CD14-positive monocyte (primary cell): ENCODE measurements at regions not wholly inside any gene's neighbourhood (a gene's known extent, or its start where the extent isn't known, plus 50 kb on each side); places are given as distances from the start of the nearest gene placed in this dataset.

Source experiments
- DNase-seq, 3 donors: peaks; one replicate each; pipeline ENCODE4 v3.0.0-alpha.2; 2011 to 2022
- H2AFZ ChIP-seq: 2 replicates; pipeline ENCODE4 v1.6.0; 2012; ENCODE audit warnings: mild to moderate bottlenecking, low read depth, low read length, inconsistent platforms; ENCODE audit not compliant: insufficient read depth, poor library complexity, severe bottlenecking
- H3K27ac ChIP-seq, 2 donors: 1 replicate in 1 of 2; 2 replicates in 1 of 2; pipeline ENCODE4 v1.5.1; 2012 to 2013; ENCODE audit warnings: low read length in 2 of 2, control low read depth in 1 of 2, inconsistent platforms in 1 of 2, low read depth in 1 of 2, mild to moderate bottlenecking in 1 of 2
- H3K27me3 ChIP-seq, 2 donors: one replicate each; pipeline versions ENCODE4 v1.6.0 to v1.6.1; 2011 to 2013; ENCODE audit warnings: low read length in 2 of 2; ENCODE audit not compliant: control insufficient read depth in 2 of 2, insufficient read depth in 2 of 2
- H3K36me3 ChIP-seq, 2 donors: replicated peaks in 1 of 2; 1 replicate in 1 of 2; 2 replicates in 1 of 2; pipeline versions ENCODE4 v1.5.1 to v1.6.1; 2012 to 2013; ENCODE audit warnings: low read length in 2 of 2, control low read depth in 1 of 2, inconsistent platforms in 1 of 2, mild to moderate bottlenecking in 1 of 2; ENCODE audit not compliant: insufficient read depth in 2 of 2, control insufficient read depth in 1 of 2
- H3K4me1 ChIP-seq, 2 donors: 1 replicate in 1 of 2; 2 replicates in 1 of 2; pipeline versions ENCODE4 v1.5.1 to v1.6.1; 2012 to 2013; ENCODE audit warnings: low read length in 2 of 2, control low read depth in 1 of 2, inconsistent platforms in 1 of 2, mild to moderate bottlenecking in 1 of 2, moderate library complexity in 1 of 2; ENCODE audit not compliant: insufficient read depth in 2 of 2, control insufficient read depth in 1 of 2
- H3K4me2 ChIP-seq: replicated peaks from 2 replicates; pipeline ENCODE3; 2012; ENCODE audit warnings: low read length, moderate library complexity, mild to moderate bottlenecking; ENCODE audit not compliant: poor library complexity, severe bottlenecking; ENCODE audit errors: extremely low read depth
- H3K4me3 ChIP-seq, 3 experiments: fragments of 200-600 bp in 1 of 3; sonication (generic) in 1 of 3; replicated peaks in 1 of 3; 1 replicate in 2 of 3; 2 replicates in 1 of 3; pipeline ENCODE4 v1.5.1; 2011 to 2013; ENCODE audit warnings: low read length in 3 of 3, mild to moderate bottlenecking in 3 of 3, control low read depth in 2 of 3, low read depth in 2 of 3, inconsistent platforms in 1 of 3, moderate library complexity in 1 of 3
- H3K79me2 ChIP-seq: 2 replicates; pipeline ENCODE4 v1.6.0; 2012; ENCODE audit warnings: mild to moderate bottlenecking, control low read depth, inconsistent platforms, low read length, moderate library complexity; ENCODE audit not compliant: insufficient read depth
- H3K9ac ChIP-seq: 2 replicates; pipeline ENCODE4 v1.6.0; 2017; ENCODE audit warnings: low read length, mild to moderate bottlenecking; ENCODE audit not compliant: insufficient read depth, poor library complexity, severe bottlenecking
- H3K9me3 ChIP-seq, 2 donors: replicated peaks in 1 of 2; 1 replicate in 1 of 2; 2 replicates in 1 of 2; pipeline versions ENCODE4 v1.5.1 to v1.6.1; 2012 to 2013; ENCODE audit warnings: low read length in 2 of 2, control low read depth in 1 of 2; ENCODE audit not compliant: control insufficient read depth in 1 of 2, insufficient read depth in 1 of 2
- H4K20me1 ChIP-seq: 2 replicates; pipeline ENCODE4 v1.6.0; 2012; ENCODE audit warnings: mild to moderate bottlenecking, low read length, control low read depth, moderate library complexity; ENCODE audit not compliant: insufficient read depth
- H3K27ac Mint-ChIP-seq, 7 donors: one replicate each; pipeline ENCODE4 v1.8.0; 2020; ENCODE audit warnings: mild to moderate bottlenecking in 7 of 7, mixed read lengths in 7 of 7, moderate library complexity in 6 of 7, inconsistent platforms in 2 of 7
- H3K27me3 Mint-ChIP-seq, 3 donors: one replicate each; pipeline ENCODE4 v1.8.0; 2021 to 2022; ENCODE audit warnings: low read depth in 3 of 3, mild to moderate bottlenecking in 3 of 3, mixed read lengths in 3 of 3, moderate library complexity in 3 of 3, inconsistent platforms in 1 of 3
- H3K36me3 Mint-ChIP-seq, 2 donors: one replicate each; pipeline ENCODE4 v1.8.0; 2020; ENCODE audit warnings: mixed read lengths in 2 of 2, inconsistent platforms in 1 of 2, mild to moderate bottlenecking in 1 of 2
- H3K4me1 Mint-ChIP-seq: one replicate; pipeline ENCODE4 v1.8.0; 2020; ENCODE audit warnings: mild to moderate bottlenecking, mixed read lengths
- H3K4me3 Mint-ChIP-seq, 2 donors: one replicate each; pipeline ENCODE4 v1.8.0; 2020; ENCODE audit warnings: mild to moderate bottlenecking in 2 of 2, mixed read lengths in 2 of 2, moderate library complexity in 1 of 2
- H3K9me3 Mint-ChIP-seq, 7 donors: one replicate each; pipeline ENCODE4 v1.8.0; 2020 to 2022; ENCODE audit warnings: mixed read lengths in 7 of 7, mild to moderate bottlenecking in 6 of 7, moderate library complexity in 6 of 7, inconsistent platforms in 2 of 7
- WGBS: methylation state at CpG from one replicate; pipeline ENCODE4 v1.1.5; 2013; ENCODE audit warnings: missing lambda C conversion rate; ENCODE audit not compliant: insufficient coverage; 5-methylcytosine and 5-hydroxymethylcytosine counted together
- intact Hi-C, 2 donors: fragments of 100-400 bp; cut with micrococcal nuclease; formaldehyde crosslinking; loops; one replicate each; pipeline versions ENCODE4 v1.15.0 to v1.15.1; 2023
- TF ChIP-seq, protein P1 (sequence below): fragments of 200-600 bp; IDR thresholded peaks from one replicate; pipeline ENCODE4 v1.8.0; 2022; ENCODE audit warnings: antibody characterized with exemption, mild to moderate bottlenecking

DNA sequence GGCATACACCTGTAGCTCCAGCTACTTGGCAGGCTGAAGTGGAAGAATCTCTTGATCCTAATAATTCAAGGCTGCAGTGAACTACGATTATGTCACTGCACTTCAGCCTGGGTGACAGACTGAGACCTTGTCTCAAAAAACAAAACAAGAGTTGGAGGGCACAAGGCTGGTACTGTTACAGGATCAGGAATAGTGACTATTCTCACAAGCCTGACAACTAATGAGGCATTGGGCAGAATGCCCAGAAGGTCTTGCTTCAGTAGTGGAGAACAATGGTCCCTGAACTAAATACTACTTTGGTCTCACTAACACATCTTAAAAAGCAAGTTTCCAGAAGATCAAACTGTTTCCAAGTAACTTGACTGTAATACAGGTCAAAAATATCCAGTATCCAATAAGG, 182.9 kb upstream of the RFX3 start:
- Histone ChIP-seq H3K9me3 (no peaks in the 10 kb centered on the region), H3K27ac (no peak overlapping the region), H2AFZ (no peak overlapping the region), H3K4me2 (no peak overlapping the region), H3K4me3 (no peak overlapping the region), H3K9ac (no peak overlapping the region), H3K36me3 (no peaks in the 10 kb centered on the region), H3K27me3 (no peaks in the 10 kb centered on the region), H4K20me1 (no peaks in the 10 kb centered on the region), H3K79me2 (no peaks in the 10 kb centered on the region), H3K4me1 (no peaks in the 10 kb centered on the region)
- DNase-seq = no peak
- Mint-ChIP-seq H3K27me3 (peaks cover 0 to 4% (median 0%) of the 10 kb centered on the region in 3 donors), H3K4me1 (no peaks in the 10 kb centered on the region), H3K9me3 (peaks cover 0 to 6% (median 3%) of the 10 kb centered on the region in 7 donors), H3K4me3 (no peak overlapping the region), H3K27ac (no peak overlapping the region), H3K36me3 (no peaks in the 10 kb centered on the region)
- intact Hi-C loops = no loop called here
- TF ChIP-seq, protein P1, sequence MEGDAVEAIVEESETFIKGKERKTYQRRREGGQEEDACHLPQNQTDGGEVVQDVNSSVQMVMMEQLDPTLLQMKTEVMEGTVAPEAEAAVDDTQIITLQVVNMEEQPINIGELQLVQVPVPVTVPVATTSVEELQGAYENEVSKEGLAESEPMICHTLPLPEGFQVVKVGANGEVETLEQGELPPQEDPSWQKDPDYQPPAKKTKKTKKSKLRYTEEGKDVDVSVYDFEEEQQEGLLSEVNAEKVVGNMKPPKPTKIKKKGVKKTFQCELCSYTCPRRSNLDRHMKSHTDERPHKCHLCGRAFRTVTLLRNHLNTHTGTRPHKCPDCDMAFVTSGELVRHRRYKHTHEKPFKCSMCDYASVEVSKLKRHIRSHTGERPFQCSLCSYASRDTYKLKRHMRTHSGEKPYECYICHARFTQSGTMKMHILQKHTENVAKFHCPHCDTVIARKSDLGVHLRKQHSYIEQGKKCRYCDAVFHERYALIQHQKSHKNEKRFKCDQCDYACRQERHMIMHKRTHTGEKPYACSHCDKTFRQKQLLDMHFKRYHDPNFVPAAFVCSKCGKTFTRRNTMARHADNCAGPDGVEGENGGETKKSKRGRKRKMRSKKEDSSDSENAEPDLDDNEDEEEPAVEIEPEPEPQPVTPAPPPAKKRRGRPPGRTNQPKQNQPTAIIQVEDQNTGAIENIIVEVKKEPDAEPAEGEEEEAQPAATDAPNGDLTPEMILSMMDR = no peak
- WGBS = 100% methylated on average over 1 of the region's 1 CpG

DNA sequence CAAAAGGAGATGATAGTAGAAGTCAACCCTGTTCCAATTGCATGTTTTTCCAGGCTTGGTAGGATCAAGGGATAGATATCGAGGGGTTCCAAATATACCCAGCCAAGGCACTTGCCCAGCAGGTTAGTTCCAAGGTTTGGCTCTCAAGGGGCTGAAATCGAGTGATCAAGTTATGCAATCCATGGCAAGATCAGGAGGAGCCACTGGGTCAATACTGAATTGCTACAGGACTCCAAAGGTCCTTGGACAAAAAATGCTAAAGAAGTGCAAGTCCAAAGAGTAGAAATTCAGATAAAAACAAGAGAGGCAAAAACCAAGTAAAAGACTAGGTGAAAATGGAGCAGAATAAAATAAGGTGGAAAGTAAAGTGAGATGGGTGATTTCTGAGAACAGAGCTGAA, 179.1 kb upstream of the RFX3 start:
- Histone ChIP-seq H3K27ac (no peak overlapping the region), H2AFZ (no peak overlapping the region), H3K4me2 (no peak overlapping the region), H3K4me1 (no peaks in the 10 kb centered on the region), H3K79me2 (no peaks in the 10 kb centered on the region), H3K36me3 (no peaks in the 10 kb centered on the region), H3K4me3 (no peak overlapping the region), H3K9ac (no peak overlapping the region), H3K9me3 (no peaks in the 10 kb centered on the region), H4K20me1 (no peaks in the 10 kb centered on the region), H3K27me3 (peaks cover 0 to 2% of the 10 kb centered on the region in 2 donors)
- Mint-ChIP-seq H3K4me1 (no peaks in the 10 kb centered on the region), H3K9me3 (peaks cover 0 to 6% (median 3%) of the 10 kb centered on the region in 7 donors), H3K27ac (no peak overlapping the region), H3K36me3 (no peaks in the 10 kb centered on the region), H3K4me3 (no peak overlapping the region), H3K27me3 (peaks cover 0 to 2% (median 0%) of the 10 kb centered on the region in 3 donors)
- no peak for DNase-seq
- TF ChIP-seq, protein P1 = no peak
- 90% methylated on average over 2 of the region's 2 CpGs for WGBS
- intact Hi-C loops = no loop called here
